HK-2 (cell line): ENCODE measurements at regions not wholly inside any gene's neighbourhood (a gene's known extent, or its start where the extent isn't known, plus 50 kb on each side); places are given as distances from the start of the nearest gene placed in this dataset.
"Not testable (repeated sequence)": the region's sequence is repeated elsewhere in the genome, so short reads cannot be mapped to it uniquely, and the experiment has no call there.

ENCODE experiments used
- DNase-seq: peaks from one replicate; pipeline ENCODE4 v3.0.0-alpha.2; 2018; ENCODE audit not compliant: unreplicated experiment

- no peak for DNase-seq
Observed at GRCh38 chr3:26368312-26368711, 254.3 kb upstream of the LRRC3B start.

- DNase-seq = no peak
Observed at GRCh38 chr3:26369133-26369532, 253.4 kb upstream of the LRRC3B start.

DNA sequence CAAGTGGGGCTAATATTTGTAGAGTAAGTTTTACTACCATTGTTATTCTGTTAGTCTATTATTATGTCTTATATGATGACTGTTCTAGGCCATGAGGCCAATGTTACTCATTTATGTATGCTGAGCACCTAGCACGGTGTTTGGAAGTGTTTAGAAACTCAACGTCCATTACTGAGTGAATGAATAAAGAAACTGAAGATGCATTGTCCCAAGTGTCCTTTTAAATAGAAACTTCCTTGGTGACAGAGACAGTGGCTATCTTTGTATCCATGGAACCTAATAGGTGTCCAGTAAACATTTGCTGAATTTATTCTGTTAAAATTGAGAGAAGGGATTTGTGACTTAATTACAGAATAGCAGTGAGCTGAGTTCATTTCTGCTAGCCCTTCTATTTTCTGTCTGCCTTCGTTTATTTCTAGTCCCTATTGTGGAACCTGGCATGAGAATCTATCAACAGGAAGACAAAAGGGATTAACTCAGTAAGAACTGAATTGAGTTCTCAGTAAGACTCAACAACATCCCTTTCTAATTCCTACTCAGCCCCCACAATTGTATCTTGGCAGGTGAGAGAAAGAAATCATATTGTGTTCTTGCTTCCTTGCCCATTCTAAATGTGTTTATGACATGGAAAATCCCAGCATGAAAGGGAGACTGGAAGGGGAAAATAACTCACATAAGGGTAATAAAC, 246.6 kb upstream of the LRRC3B start:
- no peak for DNase-seq

- DNase-seq = no peak
Observed at GRCh38 chr3:26381411-26381810, 241.2 kb upstream of the LRRC3B start.

DNA sequence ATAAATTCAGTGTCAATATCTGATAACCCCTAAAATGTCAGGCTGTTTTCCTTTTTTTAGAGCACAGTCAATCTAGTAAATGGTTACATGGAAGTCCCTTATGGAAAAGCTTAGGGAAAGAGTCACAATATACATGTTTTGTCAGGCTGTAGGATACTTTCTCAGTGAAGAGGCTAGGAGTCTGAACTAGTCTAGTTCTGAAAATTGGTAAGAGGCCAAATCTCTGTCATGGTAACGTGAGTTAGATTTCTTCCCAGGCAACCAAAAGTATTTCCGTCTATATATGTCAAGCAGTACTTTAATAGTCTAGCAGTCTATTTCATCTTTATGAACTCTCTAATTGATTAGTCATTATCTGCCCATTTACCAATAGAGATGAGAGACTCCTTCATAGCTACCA, 215.9 kb upstream of the LRRC3B start:
- no peak for DNase-seq

DNA sequence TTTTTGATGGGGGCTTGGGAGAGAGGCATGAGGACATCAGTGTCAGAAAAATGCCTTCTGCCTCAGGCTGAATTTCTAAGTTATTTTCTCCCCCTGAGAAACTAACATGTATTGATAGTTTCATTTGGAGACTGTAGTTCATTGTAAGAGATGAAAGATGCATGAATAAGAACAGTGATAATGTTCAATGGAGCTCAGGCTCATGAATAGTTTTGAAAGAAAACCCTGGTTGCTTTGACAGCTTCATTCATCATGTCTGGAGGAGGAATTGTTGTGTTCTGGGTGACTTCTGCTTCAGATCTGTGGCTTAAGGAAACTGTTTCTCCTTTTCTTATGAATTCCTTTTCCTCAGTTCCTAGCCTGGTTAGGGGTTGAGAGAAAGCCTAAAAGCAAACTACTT, 204.0 kb upstream of the LRRC3B start:
- no peak for DNase-seq

DNA sequence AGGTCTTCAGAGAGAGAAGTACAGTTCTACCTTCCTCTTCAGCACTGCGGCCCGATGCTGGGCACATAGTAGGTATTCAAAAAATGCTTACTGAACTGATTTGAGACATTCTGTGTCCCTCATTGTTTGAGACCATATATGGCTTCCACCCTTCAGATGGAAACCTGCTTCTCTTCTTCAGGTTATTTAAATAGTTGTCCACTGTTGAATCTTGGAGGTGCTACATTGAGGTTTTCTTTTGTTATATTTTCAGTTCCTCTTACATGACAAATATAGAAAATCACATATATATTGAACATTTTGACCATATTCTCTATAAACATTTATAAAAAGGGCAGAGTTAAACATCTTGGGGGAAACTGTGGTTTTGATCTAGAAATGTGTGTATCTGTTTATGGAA, 200.2 kb upstream of the LRRC3B start:
- DNase-seq = no peak

GRCh38 chr3:26425076-26425475, 197.5 kb upstream of the LRRC3B start:
- DNase-seq = no peak

GRCh38 chr3:26428992-26429391, 193.6 kb upstream of the LRRC3B start:
- no peak for DNase-seq

- DNase-seq = peak; percentile 27
Observed at GRCh38 chr3:26437678-26438077, 184.9 kb upstream of the LRRC3B start.

GRCh38 chr3:26438325-26438940, 184.1 kb upstream of the LRRC3B start:
- DNase-seq = no peak

GRCh38 chr3:26438981-26439884, 183.3 kb upstream of the LRRC3B start:
- no peak for DNase-seq

GRCh38 chr3:26449996-26450395, 172.6 kb upstream of the LRRC3B start:
- DNase-seq = no peak

DNA sequence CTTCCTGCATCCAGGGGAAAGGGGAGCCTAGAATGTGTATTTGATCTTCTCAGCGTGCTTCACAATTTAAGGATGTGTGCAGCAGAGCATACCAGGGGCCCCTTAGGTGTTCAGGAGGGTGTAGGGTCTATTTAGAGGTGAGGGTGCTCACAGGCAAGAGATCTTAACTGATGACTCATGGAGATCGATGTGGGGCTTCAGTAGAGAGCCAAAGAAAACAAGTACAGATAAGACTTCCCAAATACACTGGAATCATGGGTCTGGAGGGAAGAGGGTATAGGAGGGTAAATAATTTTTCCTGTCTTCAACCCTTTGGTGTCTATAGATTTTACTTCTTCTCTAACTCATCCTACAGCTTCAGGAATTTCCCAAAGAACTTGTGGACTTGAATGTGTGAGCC, 170.2 kb upstream of the LRRC3B start:
- no peak for DNase-seq

DNA sequence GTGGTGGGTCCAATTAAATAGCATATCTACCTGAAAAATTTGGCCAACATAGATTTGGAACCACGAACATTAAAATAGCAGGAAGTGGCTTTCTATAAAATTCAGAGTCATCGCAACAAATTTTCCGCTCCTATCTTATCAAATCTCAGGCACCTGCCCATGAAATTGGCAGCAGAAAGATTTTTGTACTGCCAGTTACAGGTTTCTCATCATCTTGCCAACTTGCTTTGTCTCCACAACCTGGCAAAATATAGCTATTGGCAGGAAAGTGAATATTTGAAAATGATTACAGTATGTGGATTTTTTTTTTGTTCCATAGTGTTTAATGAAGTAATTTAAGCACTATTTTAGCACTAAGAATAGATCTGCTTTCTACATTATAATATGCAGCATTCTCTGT, 161.6 kb upstream of the LRRC3B start:
- no peak for DNase-seq

DNA sequence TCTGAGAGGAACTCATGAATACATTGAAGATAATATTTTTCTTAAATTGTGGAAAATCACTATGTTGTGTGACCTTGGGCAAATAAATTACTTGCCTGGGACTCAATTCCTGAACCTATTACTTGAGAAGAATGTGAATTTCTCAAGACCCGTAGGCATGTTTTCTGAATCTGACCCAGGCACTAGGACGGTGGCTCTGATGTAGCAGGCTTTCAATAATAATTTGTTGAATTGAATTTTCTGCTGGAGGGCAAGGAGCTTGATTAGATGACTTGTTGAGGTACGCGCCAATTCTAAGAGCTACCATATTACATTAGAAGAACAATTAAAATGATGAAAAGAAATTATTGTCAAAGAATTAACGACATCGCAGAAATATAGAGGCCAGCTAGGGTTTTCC, 150.2 kb upstream of the LRRC3B start:
- DNase-seq = no peak

DNA sequence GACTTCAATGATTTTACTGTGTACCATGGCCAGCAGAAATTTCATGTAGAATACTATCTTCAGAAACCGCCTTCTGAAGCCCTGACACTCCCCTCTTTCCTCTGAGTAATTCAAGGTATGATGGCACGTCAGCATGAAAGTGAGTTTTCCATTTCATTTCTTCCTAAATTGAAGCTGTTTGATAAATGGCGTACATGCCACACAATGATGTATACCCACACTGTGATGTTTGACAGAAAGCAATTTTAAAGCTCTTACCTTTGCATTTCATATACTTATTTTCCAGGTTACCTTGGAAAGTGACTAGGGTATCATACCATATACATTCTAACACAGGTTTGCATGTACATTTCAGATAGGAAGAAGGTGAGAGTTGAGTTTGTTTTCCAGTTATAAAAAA, 147.9 kb upstream of the LRRC3B start:
- DNase-seq = no peak

- DNase-seq = no peak
Observed at GRCh38 chr3:26480377-26480776, 142.2 kb upstream of the LRRC3B start.

DNA sequence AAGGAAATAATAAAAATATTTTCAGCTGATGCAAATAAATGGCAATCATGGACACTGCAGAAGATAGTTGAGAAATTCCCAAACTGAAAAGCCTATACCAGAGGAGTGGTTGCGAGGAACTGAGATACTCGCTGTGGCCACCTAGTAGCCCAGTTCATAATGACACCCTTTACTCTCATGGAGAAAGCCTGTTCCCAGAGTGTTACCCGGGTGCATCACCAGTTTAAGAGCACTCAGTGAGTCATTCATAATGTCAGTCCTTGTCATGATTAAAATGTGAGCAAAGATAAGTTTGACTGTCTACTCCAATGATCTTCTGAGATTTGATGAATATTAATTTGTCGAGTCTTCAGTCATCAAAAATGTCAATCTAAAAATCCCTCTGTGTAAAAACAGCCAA, 138.4 kb upstream of the LRRC3B start:
- DNase-seq = peak; percentile 14

DNA sequence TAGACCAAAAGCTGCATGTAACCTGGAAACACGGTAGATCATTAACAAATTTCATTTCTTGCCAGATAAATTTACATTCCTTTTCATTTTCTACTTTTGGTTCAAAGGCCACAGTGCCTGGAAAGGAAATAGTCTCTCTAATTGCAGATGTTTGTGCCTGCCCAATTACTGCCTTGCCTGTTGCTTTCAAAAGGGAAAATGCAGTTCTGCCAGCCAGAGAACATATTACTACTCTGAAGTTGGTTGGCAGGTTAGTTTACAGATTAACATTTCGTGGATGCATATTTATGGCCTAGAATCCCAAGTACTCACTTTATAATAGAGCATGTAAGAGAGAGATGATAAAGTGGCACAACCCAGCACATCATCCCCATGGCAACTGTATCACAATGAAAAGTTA, 124.3 kb upstream of the LRRC3B start:
- no peak for DNase-seq

DNA sequence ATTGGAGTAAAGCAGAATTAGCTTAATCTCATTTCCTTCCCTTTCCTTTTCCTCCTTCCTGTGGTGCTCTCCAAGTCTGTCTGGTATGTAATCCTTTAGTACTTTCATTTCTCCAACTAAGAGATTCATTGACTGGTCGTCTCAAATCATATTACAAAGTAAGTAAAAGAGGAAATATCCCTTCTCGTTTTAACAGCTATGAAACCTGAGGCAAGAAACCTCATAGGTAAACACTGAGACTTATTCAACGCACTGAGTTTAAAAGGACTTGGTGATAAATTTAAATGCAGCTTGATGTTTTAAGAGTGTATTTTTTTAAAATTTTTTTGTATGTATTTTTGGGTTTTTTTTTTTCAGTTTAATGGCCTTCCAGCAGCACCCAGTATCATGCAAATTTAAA, 117.2 kb upstream of the LRRC3B start:
- DNase-seq = no peak

DNA sequence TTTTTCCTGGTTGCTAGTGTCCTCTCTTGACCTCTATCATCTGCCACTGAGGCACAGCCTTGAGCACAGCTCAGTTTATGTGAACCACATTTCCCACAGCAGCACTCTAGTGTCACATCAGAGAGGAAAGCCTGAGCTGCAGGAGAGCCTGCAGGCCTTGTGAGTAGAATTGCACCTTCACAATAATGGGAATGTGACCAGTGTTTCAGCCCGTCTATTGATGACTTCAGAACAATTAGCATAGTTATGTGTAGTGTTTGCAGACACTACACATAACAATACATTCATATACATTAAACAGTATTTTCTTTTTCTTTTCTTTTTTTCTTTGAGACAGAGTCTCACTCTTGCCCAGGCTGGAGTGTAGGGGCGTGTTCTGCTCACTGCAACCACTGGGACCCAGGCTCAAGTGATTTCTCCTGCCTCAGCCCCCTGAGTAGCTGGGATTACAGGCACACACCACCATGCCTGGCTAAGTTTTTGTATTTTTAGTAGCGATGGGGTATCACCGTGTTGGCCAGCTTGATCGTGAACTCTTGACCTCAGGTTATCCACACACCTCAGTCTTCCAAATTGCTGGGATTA, 108.0 kb upstream of the LRRC3B start:
- not testable (repeated sequence) for DNase-seq

GRCh38 chr3:26515351-26515750, 107.2 kb upstream of the LRRC3B start:
- DNase-seq = no peak
